ENCODE measurements at regions not wholly inside any gene's neighbourhood (a gene's known extent, or its start where the extent isn't known, plus 50 kb on each side); places are given as distances from the start of the nearest gene placed in this dataset.
A peak's percentile ranks its signal among the peaks of the same experiment; 100 is the strongest.

DNA sequence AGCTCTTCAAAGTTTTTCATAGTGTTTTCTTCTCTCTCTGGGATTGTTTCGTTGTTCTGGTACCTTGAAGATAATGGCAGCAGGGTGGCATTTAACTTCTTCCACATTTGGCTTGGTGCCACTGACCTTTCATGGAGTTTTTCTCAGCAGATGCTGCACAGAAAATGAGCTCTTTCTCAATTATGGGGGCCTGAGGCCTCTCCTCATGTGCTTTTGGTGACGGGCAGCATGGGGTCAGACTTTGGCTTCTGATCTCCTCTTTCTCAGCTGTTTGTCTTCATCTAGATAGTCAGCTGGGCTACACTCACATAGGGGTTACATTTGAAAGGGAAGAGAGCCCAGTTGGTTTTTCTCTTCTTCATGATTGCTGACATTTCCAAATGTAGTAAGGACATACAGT lies 76.3 kb downstream of the FAT3 start:
- TF ChIP-seq MXI1 (IDR thresholded peaks at IDR 0.05; ENCODE audit: low read depth, low read length) (no peak), YY1 (IDR thresholded peaks at IDR 0.05; ENCODE audit: low read depth) (no peak), SIN3A (IDR thresholded peaks at IDR 0.05; ENCODE audit: borderline replicate concordance, low read depth, low read length) (no peak), EZH2phosphoT487 (IDR thresholded peaks at IDR 0.05; ENCODE audit: borderline replicate concordance, low read depth) (no peak), RXRA (IDR thresholded peaks at IDR 0.05; ENCODE audit: borderline replicate concordance, low read depth) (no peak)
- ChIA-PET POLR2A (no interaction called here), CTCF (interaction anchor here (1.0 kb wide), 1 partner anchor 11 kb away, joined by 3 read pairs; no protein-coding TSS in a partner anchor)
- H2AFZ ChIP-seq (ENCODE audit: low read depth), result no peak overlapping the region
- no peaks in the 10 kb centered on the region for H3K27me3 ChIP-seq (ENCODE audit: insufficient read depth)
- H3K9me2 ChIP-seq, result no peaks in the 10 kb centered on the region
- H3F3A ChIP-seq (replicated peaks; ENCODE audit: insufficient read depth), result peaks cover 8% of the 10 kb centered on the region
- H3K9me3 ChIP-seq, result no peaks in the 10 kb centered on the region
- no peaks in the 10 kb centered on the region for H4K20me1 ChIP-seq (ENCODE audit: insufficient read depth)
- H3K4me2 ChIP-seq, result no peak overlapping the region
- no peak overlapping the region for H3K4me3 ChIP-seq (ENCODE audit: low read depth in 2 of 2, low read length in 1 of 2)
- no peak for DNase-seq
- no peaks in the 10 kb centered on the region for H3K36me3 ChIP-seq (replicated peaks in 1 of 2; ENCODE audit: control insufficient read depth in 1 of 2, insufficient read depth in 2 of 2, low read length in 1 of 2)
- H3K9ac ChIP-seq, result no peak overlapping the region
- WGBS (ENCODE audit: low lambda C conversion rate), result 77% methylated on average over 2 of the region's 2 CpGs
- peaks cover 6% of the 10 kb centered on the region for H3K79me2 ChIP-seq (ENCODE audit: insufficient read depth)
- H3K27ac ChIP-seq (ENCODE audit: low read depth in 2 of 2, low read length in 1 of 2), result no peak overlapping the region
- peaks cover 0 to 10% of the 10 kb centered on the region in 2 experiments; a peak in 2 of 4 replicates for H3K4me1 ChIP-seq (ENCODE audit: control insufficient read depth in 1 of 2, insufficient read depth in 2 of 2, low read depth in 1 of 2, low read length in 1 of 2)

DNA sequence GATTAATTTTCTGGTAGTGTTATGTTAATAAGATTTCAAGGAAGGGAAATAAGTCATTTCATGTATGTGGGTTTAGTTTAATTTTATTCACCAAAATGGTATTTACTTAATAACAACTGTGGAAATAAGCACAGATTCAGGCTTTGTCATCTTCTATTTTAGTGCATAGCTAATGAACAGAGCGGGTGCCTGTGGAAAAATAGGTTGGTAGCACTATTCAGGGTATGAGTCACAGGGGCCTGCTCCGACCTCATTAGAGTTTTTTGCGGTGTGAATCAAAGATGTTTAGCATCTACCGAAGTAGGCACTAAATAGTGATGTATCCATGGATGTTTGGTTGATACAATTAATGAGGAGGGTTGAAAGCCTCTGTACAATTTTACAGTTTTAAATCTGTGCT lies 78.2 kb downstream of the FAT3 start:
- Histone ChIP-seq H2AFZ (ENCODE audit: low read depth) (no peak overlapping the region), H3K4me2 (no peak overlapping the region)
- TF ChIP-seq MEF2A (IDR thresholded peaks at IDR 0.05; ENCODE audit: borderline replicate concordance, low read depth), result no peak
- TF ChIP-seq, protein P1, sequence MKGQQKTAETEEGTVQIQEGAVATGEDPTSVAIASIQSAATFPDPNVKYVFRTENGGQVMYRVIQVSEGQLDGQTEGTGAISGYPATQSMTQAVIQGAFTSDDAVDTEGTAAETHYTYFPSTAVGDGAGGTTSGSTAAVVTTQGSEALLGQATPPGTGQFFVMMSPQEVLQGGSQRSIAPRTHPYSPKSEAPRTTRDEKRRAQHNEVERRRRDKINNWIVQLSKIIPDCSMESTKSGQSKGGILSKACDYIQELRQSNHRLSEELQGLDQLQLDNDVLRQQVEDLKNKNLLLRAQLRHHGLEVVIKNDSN (IDR thresholded peaks at IDR 0.05; ENCODE audit: borderline replicate concordance, low read depth), result no peak
- TF ChIP-seq FOSL2 (IDR thresholded peaks at IDR 0.05; ENCODE audit: borderline replicate concordance, low read depth), result peak; percentile 16; the same call in 1 of the 2 replicates

DNA sequence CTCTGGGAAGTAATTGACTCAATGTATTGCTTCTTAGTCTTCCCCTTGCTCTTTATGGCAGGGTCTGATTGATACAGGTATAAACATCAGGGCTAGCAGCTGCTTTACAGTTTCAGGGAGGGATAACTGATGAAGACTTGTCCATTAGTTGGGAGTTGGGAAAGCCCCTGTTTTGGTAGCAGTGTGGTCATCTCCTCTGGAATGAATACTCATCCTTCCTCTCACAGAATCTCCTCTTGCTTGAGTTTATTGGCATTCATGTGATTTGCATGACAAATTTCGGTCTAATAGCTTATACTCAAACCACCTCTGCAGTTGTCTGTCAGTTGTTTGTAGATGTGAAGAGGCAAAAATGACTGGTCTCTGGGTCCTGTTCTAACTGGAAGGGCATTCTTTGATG lies 79.7 kb downstream of the FAT3 start:
- CTCF ChIA-PET, result no interaction called here
- 47% methylated on average over 1 of the region's 1 CpG for WGBS (ENCODE audit: low lambda C conversion rate)
- no peaks in the 10 kb centered on the region for H3K9me3 ChIP-seq
- H3K27me3 ChIP-seq (ENCODE audit: insufficient read depth), result no peaks in the 10 kb centered on the region
- no peak overlapping the region for H3K9ac ChIP-seq
- H3F3A ChIP-seq (replicated peaks; ENCODE audit: insufficient read depth), result no peaks in the 10 kb centered on the region
- no peak overlapping the region for H3K27ac ChIP-seq (ENCODE audit: low read depth in 2 of 2, low read length in 1 of 2)
- POLR2A ChIA-PET, result no interaction called here
- no peak for DNase-seq
- H2AFZ ChIP-seq (ENCODE audit: low read depth), result no peak overlapping the region
- H3K9me2 ChIP-seq, result no peaks in the 10 kb centered on the region
- H4K20me1 ChIP-seq (ENCODE audit: insufficient read depth), result no peaks in the 10 kb centered on the region
- no peak overlapping the region for H3K4me3 ChIP-seq (ENCODE audit: low read depth in 2 of 2, low read length in 1 of 2)
- peaks cover 0 to 4% of the 10 kb centered on the region in 2 experiments; a peak in 1 of 4 replicates for H3K4me1 ChIP-seq (ENCODE audit: control insufficient read depth in 1 of 2, insufficient read depth in 2 of 2, low read depth in 1 of 2, low read length in 1 of 2)
- H3K4me2 ChIP-seq, result no peak overlapping the region
- TF ChIP-seq FOSL2 (IDR thresholded peaks at IDR 0.05; ENCODE audit: borderline replicate concordance, low read depth), result no peak
- TF ChIP-seq RXRA (IDR thresholded peaks at IDR 0.05; ENCODE audit: borderline replicate concordance, low read depth), result no peak
- no peak for TF ChIP-seq JUND (IDR thresholded peaks at IDR 0.05)
- no peak for TF ChIP-seq EP300 (IDR thresholded peaks at IDR 0.05; ENCODE audit: borderline replicate concordance in 1 of 2, low read depth in 1 of 2, low read length in 1 of 2)
- no peak for TF ChIP-seq RCOR1 (IDR thresholded peaks at IDR 0.05; ENCODE audit: low read length)
- TF ChIP-seq, protein P1 (IDR thresholded peaks at IDR 0.05; ENCODE audit: borderline replicate concordance, low read depth), result no peak
- no peak for TF ChIP-seq MEF2A (IDR thresholded peaks at IDR 0.05; ENCODE audit: borderline replicate concordance, low read depth)
- no peaks in the 10 kb centered on the region for H3K36me3 ChIP-seq (replicated peaks in 1 of 2; ENCODE audit: control insufficient read depth in 1 of 2, insufficient read depth in 2 of 2, low read length in 1 of 2)
- peaks cover 3% of the 10 kb centered on the region; the same call in 1 of the 2 replicates for H3K79me2 ChIP-seq (ENCODE audit: insufficient read depth)

More for the DNA sequence above, 78.2 kb downstream of the FAT3 start:
- 75% methylated on average over 4 of the region's 4 CpGs for WGBS (ENCODE audit: low lambda C conversion rate)
- H3K9me3 ChIP-seq, result no peaks in the 10 kb centered on the region
- H3K79me2 ChIP-seq (ENCODE audit: insufficient read depth), result peaks cover 3% of the 10 kb centered on the region
- H3K9me2 ChIP-seq, result no peaks in the 10 kb centered on the region
- peak overlapping the region in 1 of 2 experiments; percentile 2; a peak in 1 of 4 replicates for H3K27ac ChIP-seq (ENCODE audit: low read depth in 2 of 2, low read length in 1 of 2)
- H4K20me1 ChIP-seq (ENCODE audit: insufficient read depth), result no peaks in the 10 kb centered on the region
- peaks cover 3% of the 10 kb centered on the region for H3F3A ChIP-seq (replicated peaks; ENCODE audit: insufficient read depth)
- no peaks in the 10 kb centered on the region for H3K36me3 ChIP-seq (replicated peaks in 1 of 2; ENCODE audit: control insufficient read depth in 1 of 2, insufficient read depth in 2 of 2, low read length in 1 of 2)
- no peak overlapping the region for H3K4me3 ChIP-seq (ENCODE audit: low read depth in 2 of 2, low read length in 1 of 2)
- ChIA-PET POLR2A (no interaction called here), CTCF (no interaction called here)
- no peaks in the 10 kb centered on the region for H3K27me3 ChIP-seq (ENCODE audit: insufficient read depth)
- DNase-seq, result no peak
- H3K9ac ChIP-seq, result no peak overlapping the region
- peaks cover 4 to 5% of the 10 kb centered on the region in 2 experiments; a peak in 2 of 4 replicates for H3K4me1 ChIP-seq (ENCODE audit: control insufficient read depth in 1 of 2, insufficient read depth in 2 of 2, low read depth in 1 of 2, low read length in 1 of 2)

Measured in SK-N-SH (cell line).